B cell (primary cell): ENCODE measurements at regions not wholly inside any gene's neighbourhood (a gene's known extent, or its start where the extent isn't known, plus 50 kb on each side); places are given as distances from the start of the nearest gene placed in this dataset.

Experiments
- ATAC-seq: fragments of 200-7000 bp; cut with Tn5 transposase; one replicate; pipeline ENCODE4 v1.10.0; 2021; ENCODE audit warnings: low read depth, mild to moderate bottlenecking, moderate number of reproducible peaks, moderate library complexity
- CTCF ChIA-PET: fragments of 350-600 bp; sonication (Branson Sonifier 250); formaldehyde crosslinking; loops from one replicate; lab custom pipeline; 2021; ENCODE audit warnings: antibody characterized with exemption, inconsistent platforms; lab: Charles Lee
- POLR2A ChIA-PET: fragments of 350-600 bp; sonication (Branson Sonifier 250); formaldehyde crosslinking; loops from one replicate; lab custom pipeline; 2021; ENCODE audit warnings: antibody characterized with exemption; lab: Charles Lee
- DNase-seq: peaks from one replicate; pipeline ENCODE4 v3.0.0; 2013
- H2AFZ ChIP-seq: 2 replicates; pipeline ENCODE4 v1.6.1; 2012; ENCODE audit warnings: mild to moderate bottlenecking, low read depth, low read length; ENCODE audit not compliant: insufficient read depth, poor library complexity, severe bottlenecking
- H3K27ac ChIP-seq, 2 donors: 1 replicate in 1 of 2; 2 replicates in 1 of 2; pipeline ENCODE4 v1.5.1; 2012 to 2013; ENCODE audit warnings: low read length in 2 of 2, mild to moderate bottlenecking in 2 of 2, moderate library complexity in 1 of 2
- H3K27me3 ChIP-seq, 4 experiments: fragments of 200-600 bp in 1 of 4; sonication (generic) in 1 of 4; replicated peaks in 1 of 4; 1 replicate in 2 of 4; 2 replicates in 2 of 4; pipeline versions ENCODE4 v1.6.1 to v1.7.0; 2013 to 2016; ENCODE audit warnings: low read length in 3 of 4, mild to moderate bottlenecking in 2 of 4, mixed read lengths in 1 of 4, moderate library complexity in 1 of 4; ENCODE audit not compliant: insufficient read depth in 4 of 4, control insufficient read depth in 3 of 4; ENCODE audit errors: control extremely low read depth in 1 of 4
- H3K36me3 ChIP-seq, 2 experiments: replicated peaks in 1 of 2; 1 replicate in 1 of 2; 2 replicates in 1 of 2; pipeline versions ENCODE4 v1.6.1 to v1.7.1; 2013; ENCODE audit warnings: low read length in 1 of 2; ENCODE audit not compliant: insufficient read depth in 2 of 2, control insufficient read depth in 1 of 2; ENCODE audit errors: control extremely low read depth in 1 of 2, extremely low read depth in 1 of 2
- H3K4me1 ChIP-seq, 2 donors: fragments of 200-600 bp in 1 of 2; sonication (generic) in 1 of 2; 1 replicate in 1 of 2; 2 replicates in 1 of 2; pipeline versions ENCODE4 v1.5.1 to v1.6.1; 2013 to 2017; ENCODE audit warnings: low read length in 2 of 2; ENCODE audit not compliant: control insufficient read depth in 2 of 2, insufficient read depth in 2 of 2
- H3K4me2 ChIP-seq: replicated peaks from 2 replicates; pipeline ENCODE3; 2012; ENCODE audit warnings: mild to moderate bottlenecking, low read depth, low read length; ENCODE audit not compliant: poor library complexity, severe bottlenecking
- H3K4me3 ChIP-seq, 5 experiments: fragments of 200-600 bp in 1 of 5; sonication (generic) in 1 of 5; 1 replicate in 3 of 5; 2 replicates in 2 of 5; pipeline versions ENCODE4 v1.5.1 to v1.7.0; 2011 to 2016; ENCODE audit warnings: low read length in 4 of 5, mild to moderate bottlenecking in 4 of 5, low read depth in 2 of 5, control low read depth in 1 of 5, moderate library complexity in 1 of 5; ENCODE audit not compliant: insufficient read depth in 1 of 5; ENCODE audit errors: control extremely low read depth in 1 of 5, extremely low read depth in 1 of 5
- H3K79me2 ChIP-seq: fragments of 200-600 bp; sonication (generic); one replicate; pipeline ENCODE4 v1.6.0; 2016; ENCODE audit warnings: low read length; ENCODE audit not compliant: control insufficient read depth, insufficient read depth
- H3K9ac ChIP-seq: fragments of 200-600 bp; sonication (generic); 2 replicates; pipeline ENCODE4 v1.6.1; 2017; ENCODE audit warnings: mild to moderate bottlenecking, low read length, moderate library complexity
- H3K9me3 ChIP-seq, 3 donors: one replicate each; pipeline versions ENCODE4 v1.6.1 to v1.7.1; 2013; ENCODE audit warnings: low read length in 2 of 3; ENCODE audit not compliant: control insufficient read depth in 2 of 3, insufficient read depth in 1 of 3; ENCODE audit errors: control extremely low read depth in 1 of 3
- H4K20me1 ChIP-seq: 2 replicates; pipeline ENCODE4 v1.6.0; 2012; ENCODE audit warnings: mild to moderate bottlenecking, low read length; ENCODE audit not compliant: insufficient read depth, control insufficient read depth, poor library complexity, severe bottlenecking
- H3K27ac Mint-ChIP-seq: one replicate; pipeline ENCODE4 v1.8.0; 2021; ENCODE audit warnings: mixed read lengths
- H3K27me3 Mint-ChIP-seq: one replicate; pipeline ENCODE4 v1.8.0; 2021; ENCODE audit warnings: mixed read lengths
- H3K4me1 Mint-ChIP-seq: one replicate; pipeline ENCODE4 v1.8.0; 2021; ENCODE audit warnings: mixed read lengths
- H3K4me3 Mint-ChIP-seq: one replicate; pipeline ENCODE4 v1.8.0; 2021; ENCODE audit warnings: mixed read lengths
- H3K9me3 Mint-ChIP-seq: one replicate; pipeline ENCODE4 v1.8.0; 2022; ENCODE audit warnings: mixed read lengths; ENCODE audit not compliant: insufficient read depth
- EZH2 ChIP-seq: IDR thresholded peaks from 2 replicates; pipeline ENCODE4 v1.6.1; 2012; ENCODE audit warnings: borderline replicate concordance, low read depth, mild to moderate bottlenecking, moderate library complexity, low read length; ENCODE audit not compliant: insufficient read depth, poor library complexity, severe bottlenecking
- WGBS: methylation state at CpG from one replicate; pipeline ENCODE4 v1.1.5; 2013; ENCODE audit warnings: missing lambda C conversion rate; ENCODE audit not compliant: insufficient coverage; 5-methylcytosine and 5-hydroxymethylcytosine counted together
- intact Hi-C: fragments of 100-400 bp; cut with micrococcal nuclease; formaldehyde crosslinking; loops from one replicate; pipeline ENCODE4 v1.10.0; 2022
- TF ChIP-seq, protein P1 (sequence below): fragments of 200-600 bp; IDR thresholded peaks from one replicate; pipeline ENCODE4 v1.8.0; 2022; ENCODE audit warnings: antibody characterized with exemption, mild to moderate bottlenecking

DNA sequence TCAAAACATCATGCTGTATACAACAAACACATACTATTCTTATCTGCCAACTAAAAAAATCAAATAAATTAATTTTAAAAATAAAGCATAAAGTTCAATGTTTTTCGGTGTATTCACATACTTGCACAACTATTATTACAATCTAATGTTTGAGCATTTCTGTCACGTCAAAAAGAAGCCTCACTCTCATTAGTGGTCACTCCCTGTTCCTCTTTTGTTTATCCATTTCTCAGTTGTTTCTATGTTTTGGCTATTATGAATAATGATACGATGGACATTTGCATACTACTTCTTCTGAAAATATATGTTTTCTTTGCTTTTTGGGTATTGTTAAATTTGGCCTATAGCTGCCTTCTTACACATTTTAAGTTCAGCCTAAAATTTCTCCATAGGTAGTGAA lies 773.0 kb upstream of the HS6ST1 start:
- no peaks in the 10 kb centered on the region for H3K4me1 Mint-ChIP-seq
- H3K9ac ChIP-seq, result no peak overlapping the region
- H4K20me1 ChIP-seq, result no peaks in the 10 kb centered on the region
- H3K27me3 Mint-ChIP-seq, result no peaks in the 10 kb centered on the region
- no peak for TF ChIP-seq EZH2
- TF ChIP-seq, protein P1, sequence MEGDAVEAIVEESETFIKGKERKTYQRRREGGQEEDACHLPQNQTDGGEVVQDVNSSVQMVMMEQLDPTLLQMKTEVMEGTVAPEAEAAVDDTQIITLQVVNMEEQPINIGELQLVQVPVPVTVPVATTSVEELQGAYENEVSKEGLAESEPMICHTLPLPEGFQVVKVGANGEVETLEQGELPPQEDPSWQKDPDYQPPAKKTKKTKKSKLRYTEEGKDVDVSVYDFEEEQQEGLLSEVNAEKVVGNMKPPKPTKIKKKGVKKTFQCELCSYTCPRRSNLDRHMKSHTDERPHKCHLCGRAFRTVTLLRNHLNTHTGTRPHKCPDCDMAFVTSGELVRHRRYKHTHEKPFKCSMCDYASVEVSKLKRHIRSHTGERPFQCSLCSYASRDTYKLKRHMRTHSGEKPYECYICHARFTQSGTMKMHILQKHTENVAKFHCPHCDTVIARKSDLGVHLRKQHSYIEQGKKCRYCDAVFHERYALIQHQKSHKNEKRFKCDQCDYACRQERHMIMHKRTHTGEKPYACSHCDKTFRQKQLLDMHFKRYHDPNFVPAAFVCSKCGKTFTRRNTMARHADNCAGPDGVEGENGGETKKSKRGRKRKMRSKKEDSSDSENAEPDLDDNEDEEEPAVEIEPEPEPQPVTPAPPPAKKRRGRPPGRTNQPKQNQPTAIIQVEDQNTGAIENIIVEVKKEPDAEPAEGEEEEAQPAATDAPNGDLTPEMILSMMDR, result no peak
- no peak overlapping the region for H3K4me2 ChIP-seq
- 100% methylated on average over 1 of the region's 3 CpGs for WGBS
- no peak overlapping the region for H3K4me3 Mint-ChIP-seq
- H3K9me3 Mint-ChIP-seq, result no peaks in the 10 kb centered on the region
- intact Hi-C loops, result no loop called here
- no peak overlapping the region for H3K27ac Mint-ChIP-seq
- H3K4me1 ChIP-seq, result no peaks in the 10 kb centered on the region
- H2AFZ ChIP-seq, result no peak overlapping the region
- H3K4me3 ChIP-seq, result no peak overlapping the region
- no peaks in the 10 kb centered on the region for H3K36me3 ChIP-seq
- DNase-seq, result no peak
- ChIA-PET POLR2A (no interaction called here), CTCF (no interaction called here)
- H3K9me3 ChIP-seq, result no peaks in the 10 kb centered on the region
- no peak overlapping the region for H3K27ac ChIP-seq
- H3K79me2 ChIP-seq, result no peaks in the 10 kb centered on the region
- ATAC-seq, result no peak
- no peaks in the 10 kb centered on the region for H3K27me3 ChIP-seq

DNA sequence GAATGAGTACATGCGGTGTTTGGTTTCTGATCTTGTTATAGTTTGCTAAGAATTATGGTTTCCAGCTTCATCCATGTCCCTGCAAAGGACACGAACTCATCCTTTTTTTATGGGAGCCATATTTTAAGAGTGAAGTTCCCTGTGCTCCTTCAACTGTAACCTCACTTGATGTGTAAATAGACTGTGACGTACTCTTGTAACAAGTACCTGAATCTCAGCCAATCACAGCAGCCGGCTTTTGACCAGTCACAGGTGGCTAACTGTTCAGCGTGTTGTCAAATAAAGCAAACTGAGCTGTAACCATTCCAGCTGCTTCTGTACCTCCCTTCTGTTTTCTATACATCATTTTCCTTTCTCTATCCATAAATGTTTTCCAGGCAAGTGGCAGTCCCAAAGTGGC lies 774.3 kb upstream of the HS6ST1 start:
- TF ChIP-seq, protein P1, result no peak
- no peak for TF ChIP-seq EZH2
- CTCF ChIA-PET, result no interaction called here

More for the DNA sequence above, 774.3 kb upstream of the HS6ST1 start:
- no peaks in the 10 kb centered on the region for H3K9me3 Mint-ChIP-seq
- H3K27ac Mint-ChIP-seq, result no peak overlapping the region
- Histone ChIP-seq H3K9ac (no peak overlapping the region), H2AFZ (no peak overlapping the region), H3K27me3 (no peaks in the 10 kb centered on the region), H3K4me2 (no peak overlapping the region), H3K4me1 (no peaks in the 10 kb centered on the region), H3K36me3 (no peaks in the 10 kb centered on the region), H4K20me1 (no peaks in the 10 kb centered on the region), H3K27ac (no peak overlapping the region), H3K79me2 (no peaks in the 10 kb centered on the region), H3K9me3 (no peaks in the 10 kb centered on the region), H3K4me3 (no peak overlapping the region)
- intact Hi-C loops, result no loop called here
- no peak overlapping the region for H3K4me3 Mint-ChIP-seq
- H3K4me1 Mint-ChIP-seq, result no peaks in the 10 kb centered on the region
- DNase-seq (no peak), ATAC-seq (no peak)
- no peaks in the 10 kb centered on the region for H3K27me3 Mint-ChIP-seq
- WGBS, result 96% methylated on average over 4 of the region's 5 CpGs
- POLR2A ChIA-PET, result no interaction called here
